Activated CD8-positive, alpha-beta T cell treated with anti-CD3 and anti-CD28 coated beads, Interleukin-2, amount 10 ng/mL, durations not matched to agents 7 days and 5 days (primary cell): ENCODE measurements at regions not wholly inside any gene's neighbourhood (a gene's known extent, or its start where the extent isn't known, plus 50 kb on each side); places are given as distances from the start of the nearest gene placed in this dataset.
"Not testable (repeated sequence)": the region's sequence is repeated elsewhere in the genome, so short reads cannot be mapped to it uniquely, and the experiment has no call there.

ENCODE experiments used
- ATAC-seq: fragments of 150-1000 bp; cut with Tn5 transposase; one replicate; pipeline ENCODE4 v1.10.0; 2021; ENCODE audit warnings: moderate library complexity
- CTCF ChIA-PET: fragments of 350-600 bp; sonication (Branson Sonifier 250); formaldehyde crosslinking; loops from one replicate; lab custom pipeline; 2021; ENCODE audit warnings: antibody characterized with exemption; lab: Charles Lee
- POLR2A ChIA-PET: fragments of 350-600 bp; sonication (Branson Sonifier 250); formaldehyde crosslinking; loops from one replicate; lab custom pipeline; 2021; ENCODE audit warnings: antibody characterized with exemption; lab: Charles Lee
- DNase-seq: peaks from one replicate; pipeline ENCODE4 v3.0.0-alpha.2; 2020
- H3K27ac Mint-ChIP-seq: one replicate; pipeline ENCODE4 v1.8.0; 2021; ENCODE audit warnings: mild to moderate bottlenecking, mixed read lengths
- H3K27me3 Mint-ChIP-seq: one replicate; pipeline ENCODE4 v1.8.0; 2021; ENCODE audit warnings: low read depth, mixed read lengths
- H3K36me3 Mint-ChIP-seq: one replicate; pipeline ENCODE4 v1.8.0; 2021; ENCODE audit warnings: low read depth, mixed read lengths
- H3K4me1 Mint-ChIP-seq: one replicate; pipeline ENCODE4 v1.8.0; 2021; ENCODE audit warnings: low read depth, mixed read lengths
- H3K4me3 Mint-ChIP-seq: one replicate; pipeline ENCODE4 v1.8.0; 2021; ENCODE audit warnings: mild to moderate bottlenecking, mixed read lengths
- H3K9me3 Mint-ChIP-seq: one replicate; pipeline ENCODE4 v1.8.0; 2022; ENCODE audit warnings: mixed read lengths; ENCODE audit not compliant: insufficient read depth

DNA sequence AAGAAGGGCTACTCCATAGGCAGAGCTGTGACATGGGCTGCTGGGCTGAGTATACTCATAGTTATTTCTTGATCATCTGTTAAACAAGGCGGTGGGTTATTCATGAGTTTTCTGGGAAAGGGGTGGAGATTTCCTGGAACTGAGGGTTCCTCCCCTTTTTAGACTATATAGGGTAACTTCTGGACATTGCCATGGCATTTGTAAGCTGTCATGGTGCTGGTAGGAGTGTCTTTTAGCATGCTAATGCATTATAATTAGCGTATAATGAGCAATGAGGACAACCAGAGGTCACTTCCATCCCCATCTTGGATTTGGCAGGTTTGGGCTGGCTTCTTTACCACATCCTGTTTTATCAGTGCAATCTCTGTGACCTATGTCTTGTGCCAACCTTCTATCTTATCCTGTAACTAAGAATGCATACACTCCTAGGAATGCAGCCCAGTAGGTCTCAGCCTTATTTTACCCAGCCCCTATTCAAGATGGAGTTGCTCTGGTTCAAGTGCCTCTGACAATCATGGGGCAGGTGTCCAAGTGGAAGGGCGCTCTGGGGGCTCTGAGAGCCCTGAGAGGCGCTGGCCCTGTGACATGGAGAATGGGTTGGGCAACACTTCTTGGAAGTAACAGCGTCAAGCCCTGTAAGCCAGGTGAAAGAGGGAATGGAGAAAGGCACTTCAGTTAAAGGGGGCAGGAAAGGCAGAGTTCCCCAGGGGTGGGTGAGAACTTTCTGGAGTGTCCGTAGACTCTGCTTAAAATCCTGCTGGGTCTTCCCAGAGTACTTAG is 354.2 kb upstream of the SULF2 start:
- H3K4me1 Mint-ChIP-seq = peaks cover 5% of the 10 kb centered on the region
- H3K9me3 Mint-ChIP-seq = no peaks in the 10 kb centered on the region
- no peak overlapping the region for H3K27ac Mint-ChIP-seq
- H3K27me3 Mint-ChIP-seq = peaks cover 3% of the 10 kb centered on the region
- no peak for ATAC-seq
- CTCF ChIA-PET = no interaction called here
- no peak overlapping the region for H3K4me3 Mint-ChIP-seq
- POLR2A ChIA-PET = no interaction called here
- H3K36me3 Mint-ChIP-seq = no peaks in the 10 kb centered on the region
- DNase-seq = no peak

GRCh38 chr20:48132834-48133233 is 347.6 kb upstream of the SULF2 start:
- no peak for ATAC-seq
- H3K36me3 Mint-ChIP-seq = no peaks in the 10 kb centered on the region
- POLR2A ChIA-PET = no interaction called here
- no peaks in the 10 kb centered on the region for H3K9me3 Mint-ChIP-seq
- CTCF ChIA-PET = no interaction called here
- peaks cover 8% of the 10 kb centered on the region for H3K27me3 Mint-ChIP-seq
- no peak for DNase-seq
- no peak overlapping the region for H3K4me3 Mint-ChIP-seq
- H3K4me1 Mint-ChIP-seq = no peaks in the 10 kb centered on the region
- no peak overlapping the region for H3K27ac Mint-ChIP-seq

- Mint-ChIP-seq H3K4me1 (no peaks in the 10 kb centered on the region), H3K36me3 (no peaks in the 10 kb centered on the region), H3K27me3 (peaks cover 8% of the 10 kb centered on the region), H3K27ac (no peak overlapping the region), H3K9me3 (no peaks in the 10 kb centered on the region), H3K4me3 (no peak overlapping the region)
- DNase-seq = no peak
- CTCF ChIA-PET = no interaction called here
- POLR2A ChIA-PET = no interaction called here
- ATAC-seq = no peak
These were observed 346.3 kb upstream of the SULF2 start for GRCh38 chr20:48131581-48131980.

DNA sequence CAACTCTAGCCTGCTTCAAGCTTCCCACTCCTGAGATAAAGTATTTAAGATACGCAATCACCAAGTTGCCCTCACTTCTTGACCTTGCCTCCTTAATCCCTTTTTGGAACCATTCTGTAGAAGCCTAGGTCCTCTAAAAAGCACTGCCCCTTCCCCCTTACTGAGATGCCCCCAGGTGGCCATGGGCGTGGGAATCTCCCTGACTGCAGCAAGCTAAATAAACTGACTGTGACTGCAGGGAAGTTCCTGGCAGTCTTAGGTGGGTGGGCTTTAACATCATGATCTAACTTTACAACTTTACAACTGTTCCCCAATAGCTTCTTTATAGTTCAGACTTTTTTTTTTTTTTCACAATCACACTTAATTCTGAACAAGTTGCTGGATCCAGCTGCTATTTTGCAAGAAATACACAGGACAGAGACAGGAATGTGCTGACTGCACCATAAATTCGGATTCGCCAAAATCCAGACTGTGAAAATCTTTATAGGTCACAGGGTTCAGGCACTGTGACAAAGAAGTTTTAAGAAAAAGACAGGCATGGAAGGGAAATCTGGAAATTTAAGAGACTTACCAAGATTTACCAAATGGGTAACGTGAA is 344.2 kb upstream of the SULF2 start:
- Mint-ChIP-seq H3K27me3 (peaks cover 8% of the 10 kb centered on the region), H3K4me1 (no peaks in the 10 kb centered on the region), H3K9me3 (no peaks in the 10 kb centered on the region), H3K36me3 (no peaks in the 10 kb centered on the region), H3K27ac (no peak overlapping the region), H3K4me3 (no peak overlapping the region)
- CTCF ChIA-PET = no interaction called here
- DNase-seq = no peak
- ATAC-seq = no peak
- POLR2A ChIA-PET = no interaction called here

DNA sequence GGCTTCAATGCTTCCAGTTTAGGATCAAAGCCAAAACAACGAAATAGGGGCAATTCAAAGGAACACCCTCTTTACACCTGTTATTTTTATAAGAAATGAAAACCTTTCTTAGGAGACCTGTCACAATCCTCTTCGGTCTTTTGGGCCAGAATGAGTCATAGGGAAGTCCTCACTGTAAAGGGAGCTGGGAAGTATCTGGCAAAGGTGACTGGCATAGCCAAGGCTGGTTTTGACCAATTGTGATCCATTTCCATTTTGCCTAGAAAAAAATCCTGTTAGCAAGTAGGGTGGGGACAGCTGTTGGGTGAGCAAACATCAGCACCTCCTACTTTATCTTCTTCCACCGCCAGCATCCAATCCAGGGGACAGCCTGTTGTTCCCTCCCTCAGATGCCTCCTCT is 343.2 kb upstream of the SULF2 start:
- CTCF ChIA-PET = no interaction called here
- Mint-ChIP-seq H3K4me3 (no peak overlapping the region), H3K9me3 (no peaks in the 10 kb centered on the region), H3K4me1 (no peaks in the 10 kb centered on the region), H3K27ac (no peak overlapping the region), H3K36me3 (no peaks in the 10 kb centered on the region), H3K27me3 (peaks cover 6% of the 10 kb centered on the region)
- DNase-seq (no peak), ATAC-seq (no peak)
- POLR2A ChIA-PET = no interaction called here

- CTCF ChIA-PET, H3K4me1 Mint-ChIP-seq, ATAC-seq, H3K27me3 Mint-ChIP-seq, H3K4me3 Mint-ChIP-seq, POLR2A ChIA-PET, H3K9me3 Mint-ChIP-seq, H3K36me3 Mint-ChIP-seq, H3K27ac Mint-ChIP-seq, DNase-seq: not testable (repeated sequence)
These were observed 342.7 kb upstream of the SULF2 start for GRCh38 chr20:48127964-48128363.

DNA sequence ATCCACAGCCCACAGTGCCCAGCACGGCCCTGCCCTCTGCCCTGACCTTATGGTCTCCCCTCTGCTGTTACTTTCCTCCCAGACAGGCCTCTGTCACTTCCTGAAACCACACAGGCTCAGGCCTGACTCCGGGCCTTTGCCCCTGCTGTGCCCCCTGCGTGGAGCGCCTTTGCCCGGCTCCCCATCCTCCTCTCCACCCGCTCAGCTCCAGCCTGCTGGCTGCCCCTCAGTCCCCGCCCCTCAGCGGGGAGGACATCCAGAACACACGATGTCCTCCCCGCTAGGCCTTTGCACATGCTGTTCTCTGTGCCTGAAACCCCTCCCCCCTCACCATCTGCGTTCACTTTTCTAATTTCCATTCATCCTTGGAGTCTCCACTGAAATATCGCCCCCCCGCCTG is 341.9 kb upstream of the SULF2 start:
- H3K27ac Mint-ChIP-seq, H3K9me3 Mint-ChIP-seq, POLR2A ChIA-PET, H3K4me1 Mint-ChIP-seq, CTCF ChIA-PET, ATAC-seq, H3K27me3 Mint-ChIP-seq, H3K36me3 Mint-ChIP-seq, H3K4me3 Mint-ChIP-seq, DNase-seq: not testable (repeated sequence)

DNA sequence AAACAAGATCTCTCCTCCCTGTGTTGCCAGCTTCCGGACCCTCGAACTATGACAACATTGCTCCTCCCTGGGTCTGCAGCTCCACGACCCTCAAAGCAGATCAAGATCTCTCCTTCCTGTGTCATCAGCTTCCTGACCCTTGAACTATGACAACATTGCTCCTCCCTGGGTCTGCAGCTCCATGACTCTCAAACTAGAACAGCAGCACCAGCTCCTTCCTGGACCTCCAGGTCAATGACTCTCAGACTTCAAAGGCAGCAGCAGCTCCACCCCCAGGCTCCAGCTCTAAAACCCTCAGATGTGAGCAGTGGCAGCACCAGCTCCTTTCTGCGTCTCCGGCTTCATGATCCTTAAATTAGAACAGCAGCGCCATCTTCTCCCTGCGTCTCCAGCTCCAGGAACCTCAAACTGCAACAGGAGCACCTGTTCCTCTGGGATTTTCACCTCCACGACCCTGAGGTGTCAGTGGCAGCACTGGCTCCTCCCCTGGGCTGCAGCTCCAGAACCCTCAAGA is 341.0 kb upstream of the SULF2 start:
- ATAC-seq (no peak), DNase-seq (no peak)
- POLR2A ChIA-PET = no interaction called here

DNA sequence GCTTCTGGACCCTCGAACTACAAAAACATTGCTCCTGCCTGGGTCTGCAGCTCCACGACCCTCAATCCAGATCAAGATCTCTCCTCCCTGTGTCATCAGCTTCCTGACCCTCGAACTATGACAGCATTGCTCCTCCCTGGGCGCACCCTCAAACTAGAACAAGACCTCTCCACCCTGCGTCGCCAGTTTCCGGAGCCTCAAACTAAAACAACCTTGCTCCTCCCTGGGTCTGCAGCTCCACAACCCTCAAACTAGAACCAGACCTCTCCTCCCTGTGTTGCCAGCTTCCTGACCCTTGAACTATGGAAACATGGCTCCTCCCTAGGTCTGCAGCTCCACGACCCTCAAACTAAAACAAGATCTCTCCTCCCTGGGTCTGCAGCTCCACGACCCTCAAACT is 339.7 kb upstream of the SULF2 start:
- ATAC-seq (no peak), DNase-seq (no peak)
- Mint-ChIP-seq H3K36me3 (no peaks in the 10 kb centered on the region), H3K4me3 (no peak overlapping the region), H3K27me3 (no peaks in the 10 kb centered on the region), H3K4me1 (no peaks in the 10 kb centered on the region), H3K27ac (no peak overlapping the region), H3K9me3 (no peaks in the 10 kb centered on the region)
- POLR2A ChIA-PET = no interaction called here
- CTCF ChIA-PET = no interaction called here

More for the DNA sequence above, 341.0 kb upstream of the SULF2 start:
- no peaks in the 10 kb centered on the region for H3K36me3 Mint-ChIP-seq
- no peak overlapping the region for H3K27ac Mint-ChIP-seq
- CTCF ChIA-PET = interaction anchor here (0.9 kb wide), 1 partner anchor 23 kb away, joined by 3 read pairs; no protein-coding TSS in a partner anchor
- no peak overlapping the region for H3K4me3 Mint-ChIP-seq
- no peaks in the 10 kb centered on the region for H3K9me3 Mint-ChIP-seq
- no peaks in the 10 kb centered on the region for H3K4me1 Mint-ChIP-seq
- H3K27me3 Mint-ChIP-seq = no peaks in the 10 kb centered on the region

GRCh38 chr20:48124181-48124782 is 339.0 kb upstream of the SULF2 start:
- Mint-ChIP-seq H3K27me3 (no peaks in the 10 kb centered on the region), H3K27ac (no peak overlapping the region), H3K4me1 (no peaks in the 10 kb centered on the region), H3K36me3 (no peaks in the 10 kb centered on the region), H3K9me3 (no peaks in the 10 kb centered on the region), H3K4me3 (no peak overlapping the region)
- POLR2A ChIA-PET = no interaction called here
- DNase-seq (no peak), ATAC-seq (no peak)
- CTCF ChIA-PET = interaction anchor here (1.1 kb wide), 1 partner anchor 496 kb away, joined by 3 read pairs; no protein-coding TSS in a partner anchor

- no peak overlapping the region for H3K27ac Mint-ChIP-seq
- H3K9me3 Mint-ChIP-seq = no peaks in the 10 kb centered on the region
- H3K4me1 Mint-ChIP-seq = no peaks in the 10 kb centered on the region
- no peak overlapping the region for H3K4me3 Mint-ChIP-seq
- no peaks in the 10 kb centered on the region for H3K27me3 Mint-ChIP-seq
- CTCF ChIA-PET = no interaction called here
- POLR2A ChIA-PET = no interaction called here
- no peak for ATAC-seq
- DNase-seq = no peak
- no peaks in the 10 kb centered on the region for H3K36me3 Mint-ChIP-seq
These were observed 334.8 kb upstream of the SULF2 start for GRCh38 chr20:48120120-48120519.

- H3K9me3 Mint-ChIP-seq, H3K4me1 Mint-ChIP-seq, POLR2A ChIA-PET, H3K4me3 Mint-ChIP-seq, H3K27ac Mint-ChIP-seq, CTCF ChIA-PET, ATAC-seq, H3K36me3 Mint-ChIP-seq, DNase-seq, H3K27me3 Mint-ChIP-seq: not testable (repeated sequence)
These were observed 334.1 kb upstream of the SULF2 start for GRCh38 chr20:48119389-48119788.
